Endothelial cell of umbilical vein (primary cell): ENCODE measurements at regions not wholly inside any gene's neighbourhood (a gene's known extent, or its start where the extent isn't known, plus 50 kb on each side); places are given as distances from the start of the nearest gene placed in this dataset.

Source experiments
- BruUV-seq: library from RNA; stranded (reverse); fragments of 400-500 nt; replicated peaks from 2 replicates; lab custom pipeline; 2021; lab: Mats Ljungman, UMichigan
- CTCF ChIA-PET: fragments of 300-600, 350-600 bp; sonication (Branson Sonifier 250); formaldehyde crosslinking; loops from one replicate; lab custom pipeline; 2021; ENCODE audit warnings: antibody characterized with exemption, inconsistent platforms; lab: Charles Lee
- POLR2A ChIA-PET: fragments of 300-600, 350-600 bp; sonication (Branson Sonifier 250); formaldehyde crosslinking; loops from one replicate; lab custom pipeline; 2021; ENCODE audit warnings: antibody characterized with exemption, inconsistent platforms; lab: Charles Lee
- DNase-seq: peaks from one replicate; pipeline ENCODE4 v3.0.0-alpha.2; 2011; ENCODE audit warnings: low read depth, low spot score
- FAIRE-seq: peaks from 2 replicates; lab custom pipeline; 2011; peaks lifted over from hg19 to GRCh38; lab: Jason Lieb, UNC
- H2AFZ ChIP-seq: 2 replicates; pipeline ENCODE4 v1.6.0; 2012; ENCODE audit warnings: low read depth, low read length, control low read depth, inconsistent platforms
- H3K27ac ChIP-seq: 2 replicates; pipeline ENCODE4 v1.5.1; 2011; ENCODE audit warnings: low read depth, mild to moderate bottlenecking, control low read depth, low read length, moderate library complexity; ENCODE audit not compliant: insufficient read depth
- H3K27me3 ChIP-seq, 2 experiments: 2 replicates each; pipeline versions ENCODE4 v1.6.0 to v1.6.1; 2011; ENCODE audit warnings: low read length in 2 of 2, mixed read lengths in 1 of 2; ENCODE audit not compliant: control insufficient read depth in 2 of 2, insufficient read depth in 2 of 2
- H3K36me3 ChIP-seq, 2 experiments: 2 replicates in 1 of 2; 3 replicates in 1 of 2; pipeline ENCODE4 v1.5.1; 2011; ENCODE audit warnings: low read length in 2 of 2, mild to moderate bottlenecking in 1 of 2, moderate library complexity in 1 of 2; ENCODE audit not compliant: control insufficient read depth in 2 of 2, insufficient read depth in 2 of 2; ENCODE audit errors: extremely low read depth in 1 of 2
- H3K4me1 ChIP-seq: 3 replicates; pipeline ENCODE4 v1.5.1; 2011; ENCODE audit warnings: mild to moderate bottlenecking, low read length; ENCODE audit not compliant: control insufficient read depth, insufficient read depth; ENCODE audit errors: extremely low read depth
- H3K4me2 ChIP-seq: 2 replicates; pipeline ENCODE4 v1.6.1; 2011; ENCODE audit warnings: low read length, control low read depth, mixed read lengths; ENCODE audit not compliant: insufficient read depth
- H3K4me3 ChIP-seq, 3 experiments: fragments of 200-600 bp in 1 of 3; sonication (generic), shearing (Covaris generic) in 1 of 3; replicated peaks in 1 of 3; 2 replicates each; pipeline ENCODE4 v1.5.1; 2011 to 2016; ENCODE audit warnings: control low read depth in 3 of 3, low read length in 3 of 3, mild to moderate bottlenecking in 2 of 3, inconsistent platforms in 1 of 3, low read depth in 1 of 3, moderate library complexity in 1 of 3; ENCODE audit not compliant: insufficient read depth in 1 of 3
- H3K79me2 ChIP-seq: 2 replicates; pipeline ENCODE4 v1.6.0; 2012; ENCODE audit warnings: low read length, inconsistent platforms; ENCODE audit not compliant: control insufficient read depth, insufficient read depth
- H3K9ac ChIP-seq: replicated peaks from 2 replicates; pipeline ENCODE3; 2011; ENCODE audit warnings: low read length, control low read depth; ENCODE audit not compliant: insufficient read depth; ENCODE audit errors: extremely low read depth
- H3K9me1 ChIP-seq: replicated peaks from 3 replicates; pipeline ENCODE4 v1.6.0; 2011; ENCODE audit warnings: mild to moderate bottlenecking, low read length; ENCODE audit not compliant: control insufficient read depth, insufficient read depth; ENCODE audit errors: extremely low read depth
- H3K9me3 ChIP-seq: replicated peaks from 2 replicates; pipeline ENCODE4 v1.5.1; 2012; ENCODE audit warnings: low read length, inconsistent platforms; ENCODE audit not compliant: control insufficient read depth, insufficient read depth
- H4K20me1 ChIP-seq: replicated peaks from 2 replicates; pipeline ENCODE3; 2011; ENCODE audit warnings: mild to moderate bottlenecking, low read length; ENCODE audit not compliant: control insufficient read depth, insufficient read depth; ENCODE audit errors: extremely low read depth
- CTCF ChIP-seq, 2 donors: IDR thresholded peaks; 1 replicate in 1 of 2; 2 replicates in 1 of 2; pipeline ENCODE4 v1.5.1; 2011; ENCODE audit warnings: low read length in 2 of 2, mild to moderate bottlenecking in 2 of 2, moderate library complexity in 2 of 2, control low read depth in 1 of 2, inconsistent platforms in 1 of 2, low read depth in 1 of 2; ENCODE audit not compliant: insufficient read depth in 1 of 2; ENCODE audit errors: extremely low read depth in 1 of 2
- EZH2 ChIP-seq: IDR thresholded peaks from 2 replicates; pipeline ENCODE4 v1.6.1; 2012; ENCODE audit warnings: borderline replicate concordance, low read depth, mild to moderate bottlenecking, moderate library complexity, low read length, inconsistent platforms; ENCODE audit not compliant: severe bottlenecking
- FOS ChIP-seq: IDR thresholded peaks from 2 replicates; pipeline ENCODE4 v1.6.1; 2011; ENCODE audit warnings: mild to moderate bottlenecking, low read length, moderate library complexity, borderline replicate concordance; ENCODE audit not compliant: insufficient read depth
- GATA2 ChIP-seq: IDR thresholded peaks from 2 replicates; pipeline ENCODE4 v1.7.0; 2011; ENCODE audit warnings: low read depth, mild to moderate bottlenecking, moderate library complexity, mixed read lengths, low read length; ENCODE audit not compliant: insufficient read length, insufficient read depth
- JUN ChIP-seq: IDR thresholded peaks from 2 replicates; pipeline ENCODE4 v1.6.1; 2011; ENCODE audit warnings: borderline replicate concordance, low read depth; ENCODE audit not compliant: insufficient read length, insufficient read depth
- MAX ChIP-seq: IDR thresholded peaks from 2 replicates; pipeline ENCODE4 v1.6.1; 2011; ENCODE audit not compliant: insufficient read depth, insufficient read length
- MYC ChIP-seq: IDR thresholded peaks from one replicate; pipeline ENCODE4 v1.6.1; 2011; ENCODE audit warnings: mild to moderate bottlenecking, low read depth, low read length
- POLR2A ChIP-seq: IDR thresholded peaks from 2 replicates; pipeline ENCODE4 v1.6.1; 2012; ENCODE audit warnings: low read depth, mild to moderate bottlenecking, control low read depth, low read length
- POLR2AphosphoS5 ChIP-seq: IDR thresholded peaks from 2 replicates; pipeline ENCODE4 v1.6.1; 2012; ENCODE audit warnings: low read depth, mild to moderate bottlenecking, control low read depth, low read length, moderate library complexity; ENCODE audit not compliant: insufficient read depth
- dilution Hi-C: fragments of 300-500 bp; cut with MboI; formaldehyde crosslinking; loops from one replicate; pipeline ENCODE4 v1.15.0; 2019; ENCODE audit warnings: low sequenced_read_pairs; ENCODE audit not compliant: extremely low pct_ligation_motif_present
- intact Hi-C: fragments of 100-400 bp; cut with micrococcal nuclease; formaldehyde crosslinking; loops from one replicate; pipeline ENCODE4 v1.10.0; 2022

- no peaks in the 10 kb centered on the region for H3K36me3 ChIP-seq
- no peaks in the 10 kb centered on the region for H3K27me3 ChIP-seq
- no peak overlapping the region for H3K27ac ChIP-seq
- CTCF ChIA-PET: no interaction called here
- H3K79me2 ChIP-seq: no peaks in the 10 kb centered on the region
- dilution Hi-C loops: no loop called here
- no peaks in the 10 kb centered on the region for H3K9me1 ChIP-seq
- DNase-seq (no peak), FAIRE-seq (no peak)
- no peak overlapping the region for H3K4me2 ChIP-seq
- TF ChIP-seq JUN: no peak
- TF ChIP-seq EZH2: no peak
- TF ChIP-seq CTCF (IDR thresholded peaks at IDR 0.05; ENCODE audit: extremely low read depth in 1 of 2, insufficient read depth in 1 of 2, low read depth in 1 of 2, low read length in 2 of 2): no peak
- TF ChIP-seq MYC: no peak
- TF ChIP-seq MAX: no peak
- TF ChIP-seq GATA2: no peak
- no peak for TF ChIP-seq POLR2AphosphoS5
- TF ChIP-seq FOS: no peak
- TF ChIP-seq POLR2A: no peak
- H3K4me3 ChIP-seq: no peak overlapping the region
- H2AFZ ChIP-seq: no peak overlapping the region
- H3K9me3 ChIP-seq: peaks cover 7% of the 10 kb centered on the region
- no peaks in the 10 kb centered on the region for H4K20me1 ChIP-seq
- intact Hi-C loops: no loop called here
- H3K9ac ChIP-seq: no peak overlapping the region
- no peaks in the 10 kb centered on the region for H3K4me1 ChIP-seq
- POLR2A ChIA-PET: no interaction called here
- no TSS peak for BruUV-seq
These were observed 656.1 kb downstream of the RNF144A start for GRCh38 chr2:7573166-7573825.
